ENCODE measurements at regions not wholly inside any gene's neighbourhood (a gene's known extent, or its start where the extent isn't known, plus 50 kb on each side); places are given as distances from the start of the nearest gene placed in this dataset.
"Not testable (repeated sequence)": the region's sequence is repeated elsewhere in the genome, so short reads cannot be mapped to it uniquely, and the experiment has no call there.

DNA sequence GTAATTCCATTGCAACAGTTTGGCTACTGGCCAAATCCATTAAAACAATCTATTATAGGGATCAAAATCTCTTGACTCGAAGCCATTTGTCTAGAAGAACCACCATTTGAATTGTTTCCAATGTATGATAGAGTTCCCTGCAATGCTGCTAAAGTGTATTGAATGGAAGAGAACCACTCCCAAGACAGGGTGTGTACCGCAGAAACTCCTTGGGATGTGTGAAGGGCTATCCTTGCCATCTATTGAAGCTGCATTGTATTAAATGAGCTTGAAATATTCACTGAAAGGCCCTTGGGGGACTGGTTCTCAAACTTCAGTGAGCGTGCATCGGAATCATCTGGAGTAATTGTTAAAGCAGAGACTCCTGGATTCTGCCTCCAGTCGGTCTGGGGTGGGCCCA is 260.4 kb upstream of the MEIS1 start:
- no peak for DNase-seq (ENCODE audit: low spot score)

DNA sequence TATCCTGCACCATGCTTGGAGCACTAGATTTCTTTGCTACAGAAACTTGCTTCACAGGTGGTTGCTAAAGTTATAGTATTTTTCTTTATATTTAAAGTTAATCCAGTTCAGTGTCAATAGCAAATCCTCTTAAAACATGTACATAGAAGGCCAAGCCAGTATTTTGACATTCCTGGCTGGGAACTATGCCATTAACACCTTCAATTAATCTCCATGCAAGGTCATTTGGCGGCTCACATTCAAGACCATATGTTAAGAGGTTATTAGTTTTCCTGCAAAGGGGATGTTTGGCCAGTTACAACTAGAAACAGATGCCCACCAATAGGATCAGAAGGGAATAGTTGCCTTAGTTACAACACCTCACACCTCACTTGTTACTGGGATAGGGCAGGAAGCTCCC is 261.3 kb upstream of the MEIS1 start:
- no peak for DNase-seq (ENCODE audit: low spot score)

DNA sequence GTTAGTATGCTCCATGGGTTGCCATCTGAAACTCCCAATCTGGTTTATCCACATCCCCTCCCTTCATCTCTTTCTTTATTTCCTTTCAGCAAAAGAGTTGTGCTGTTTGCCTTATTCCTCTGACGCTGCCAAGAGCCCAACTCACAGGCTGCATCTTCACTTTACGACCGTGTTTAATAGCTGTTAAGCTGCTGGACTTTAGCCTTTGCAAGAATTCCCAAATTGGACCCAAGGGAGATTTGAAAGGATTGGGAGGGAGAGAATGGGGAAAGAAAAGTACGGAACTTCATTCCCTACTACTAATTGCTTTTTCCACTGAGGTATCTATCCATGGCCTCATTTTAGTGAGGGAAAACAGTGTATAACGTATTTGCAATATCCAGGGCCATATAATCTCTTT is 263.4 kb upstream of the MEIS1 start:
- DNase-seq (ENCODE audit: low spot score), result no peak

DNA sequence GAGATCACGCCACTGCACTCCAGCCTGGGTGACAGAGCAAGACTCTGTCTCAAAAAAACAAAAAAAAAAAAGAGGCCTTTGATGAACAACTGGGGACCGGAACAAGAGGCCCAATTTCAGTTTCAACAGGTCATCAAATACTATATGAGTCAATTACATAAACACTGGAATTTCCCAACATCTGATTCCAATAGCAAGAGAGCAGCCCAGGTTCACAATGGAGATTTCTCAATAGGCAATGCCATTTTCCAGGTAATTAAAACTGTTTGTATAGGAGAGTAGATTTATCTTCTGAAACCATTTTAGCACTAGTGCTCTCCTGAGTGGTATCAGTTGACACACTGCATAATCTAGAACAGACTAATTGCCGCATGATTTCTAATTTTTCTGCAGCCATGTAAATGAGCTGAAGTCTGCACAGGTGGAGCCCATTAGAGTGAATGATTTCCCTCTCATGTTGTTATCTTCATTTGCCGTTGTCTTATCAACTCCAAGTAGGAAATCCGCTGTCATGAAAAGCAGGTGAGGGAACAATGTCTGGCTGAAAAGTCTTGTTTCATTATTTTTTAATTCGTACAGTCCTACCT is 264.1 kb upstream of the MEIS1 start:
- DNase-seq (ENCODE audit: low spot score), result no peak

DNA sequence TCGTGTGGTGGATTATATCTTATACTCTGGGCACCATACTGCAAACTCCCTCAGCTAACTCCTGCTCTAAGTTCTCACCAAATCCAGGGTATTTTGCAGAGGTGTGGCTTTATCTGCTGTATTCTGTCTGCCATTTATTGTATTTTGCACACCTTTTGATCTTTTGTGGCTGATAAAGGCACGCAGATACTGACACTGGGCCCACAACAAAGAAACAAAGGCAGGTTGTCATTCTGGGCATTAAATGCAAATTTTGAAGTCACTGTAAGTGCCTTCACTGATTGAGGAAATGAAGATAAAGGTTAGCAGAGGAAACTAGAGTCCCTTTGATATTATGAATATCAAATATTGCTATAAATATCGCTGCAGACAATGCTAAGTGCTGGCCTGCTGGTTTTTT is 265.8 kb upstream of the MEIS1 start:
- no peak for DNase-seq (ENCODE audit: low spot score)

DNA sequence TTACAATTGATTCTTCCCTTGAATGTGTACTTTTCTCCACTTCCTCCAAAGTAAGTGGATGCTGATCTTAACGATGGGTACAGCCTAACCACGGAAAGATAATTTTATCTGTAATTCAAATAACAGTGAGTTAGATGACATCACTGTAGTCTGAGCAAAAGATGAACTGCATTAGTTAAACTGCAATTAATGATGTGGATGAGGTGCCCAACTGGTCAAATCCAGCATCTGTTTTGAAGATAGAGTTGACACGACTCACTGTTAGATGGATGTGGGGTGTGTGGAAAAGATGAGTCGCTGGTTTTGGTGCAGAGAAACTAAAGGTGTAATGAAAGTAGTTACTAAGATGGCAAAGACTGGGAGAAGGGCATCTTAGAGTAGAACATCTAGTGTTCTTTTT is 270.5 kb upstream of the MEIS1 start:
- no peak for DNase-seq (ENCODE audit: low spot score)

DNA sequence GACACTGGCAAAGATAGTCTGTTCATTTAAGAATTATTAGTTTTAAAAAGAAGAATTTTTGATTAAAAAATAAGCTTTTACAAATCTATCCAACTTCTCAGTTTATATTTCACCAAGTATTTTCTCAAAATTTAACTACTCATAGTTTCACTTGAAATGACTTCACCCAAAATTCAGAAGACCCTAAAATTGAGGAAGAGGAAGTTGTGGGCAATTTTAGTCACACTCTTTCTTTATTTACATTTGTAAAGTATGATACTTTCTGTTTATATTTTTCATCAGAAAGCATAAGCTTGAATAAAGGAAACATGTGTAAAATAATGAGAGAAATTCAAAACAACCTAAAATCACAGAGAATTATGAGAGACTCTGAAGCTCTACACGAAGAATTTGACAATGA is 278.8 kb upstream of the MEIS1 start:
- DNase-seq (ENCODE audit: low spot score), result no peak

DNA sequence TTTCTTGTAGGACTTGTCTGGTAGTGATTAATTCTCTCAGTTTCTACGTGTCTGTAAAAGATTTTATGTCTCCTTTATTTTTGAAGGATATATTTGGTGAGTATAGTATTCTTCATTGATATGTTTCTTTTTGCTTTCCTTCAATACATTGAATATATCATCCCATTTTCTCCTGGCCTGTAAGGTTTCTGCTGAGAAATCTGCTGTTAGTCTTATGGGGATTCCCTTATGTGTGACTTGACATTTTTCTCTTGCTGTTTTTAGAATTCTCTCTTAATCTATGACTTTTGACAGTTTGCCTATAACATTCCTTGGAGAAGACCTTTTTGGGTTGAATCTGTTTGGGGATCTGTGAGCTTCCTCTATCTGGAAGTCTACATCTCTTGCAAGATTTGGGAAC is 281.0 kb upstream of the MEIS1 start:
- no peak for DNase-seq (ENCODE audit: low spot score)

DNA sequence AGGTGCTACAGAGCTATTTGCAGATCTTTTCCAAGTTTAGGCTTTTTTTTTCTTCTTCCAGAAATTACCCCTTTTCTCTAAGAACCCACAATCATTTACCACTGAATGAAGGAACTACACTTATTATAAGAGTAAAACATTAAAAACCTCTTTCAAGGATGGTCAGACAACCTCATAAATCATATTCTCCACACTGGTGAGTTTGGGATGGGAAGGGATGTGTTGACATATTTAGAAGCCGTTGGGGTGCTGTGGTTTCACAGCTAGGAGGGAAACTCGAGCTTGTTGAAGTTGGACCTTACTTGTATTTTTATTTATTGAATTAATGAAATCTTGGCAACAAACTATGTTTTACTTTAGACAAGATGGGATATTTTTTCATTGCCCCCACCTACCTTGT is 289.4 kb upstream of the MEIS1 start:
- DNase-seq (ENCODE audit: low spot score), result no peak

DNA sequence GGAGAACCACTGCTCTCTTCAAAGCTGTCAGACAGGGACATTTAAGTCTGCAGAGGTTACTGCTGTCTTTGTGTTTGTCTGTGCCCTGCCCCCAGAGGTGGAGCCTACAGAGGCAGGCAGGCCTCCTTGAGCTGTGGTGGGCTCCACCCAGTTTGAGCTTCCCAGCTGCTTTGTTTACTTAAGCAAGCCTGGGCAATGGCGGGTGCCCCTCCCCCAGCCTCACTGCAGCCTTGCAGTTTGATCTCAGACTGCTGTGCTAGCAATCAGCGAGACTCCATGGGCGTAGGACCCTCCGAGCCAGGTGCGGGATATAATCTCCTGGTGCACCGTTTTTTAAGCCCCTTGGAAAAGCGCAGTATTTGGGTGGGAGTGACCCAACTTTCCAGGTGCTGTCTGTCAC is 290.6 kb upstream of the MEIS1 start:
- not testable (repeated sequence) for DNase-seq (ENCODE audit: low spot score)

DNA sequence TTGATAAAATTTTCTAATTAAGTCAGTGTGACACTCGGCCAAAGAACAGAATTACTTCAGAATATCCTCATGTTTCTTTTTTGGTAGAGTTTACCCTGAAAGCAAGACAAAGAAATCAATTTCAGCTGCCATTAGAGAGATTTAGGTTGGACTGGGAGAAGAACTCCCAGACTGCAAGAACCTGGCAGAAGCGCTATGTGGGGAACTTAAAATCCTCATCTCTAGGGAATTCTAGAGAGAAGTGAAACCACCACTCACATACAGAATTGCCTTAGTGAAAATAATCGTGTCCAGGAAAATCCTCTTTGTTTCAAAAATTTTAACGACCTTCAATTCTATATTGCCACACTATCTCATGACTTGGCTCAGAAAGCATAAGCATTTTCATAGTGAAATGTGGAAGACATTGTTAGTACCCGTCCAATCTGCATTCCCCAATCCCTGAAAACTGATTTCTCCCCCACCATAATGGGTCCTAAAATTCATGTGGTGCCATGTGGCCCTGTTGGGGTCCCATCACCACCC is 297.3 kb upstream of the MEIS1 start:
- no peak for DNase-seq (ENCODE audit: low spot score)

DNA sequence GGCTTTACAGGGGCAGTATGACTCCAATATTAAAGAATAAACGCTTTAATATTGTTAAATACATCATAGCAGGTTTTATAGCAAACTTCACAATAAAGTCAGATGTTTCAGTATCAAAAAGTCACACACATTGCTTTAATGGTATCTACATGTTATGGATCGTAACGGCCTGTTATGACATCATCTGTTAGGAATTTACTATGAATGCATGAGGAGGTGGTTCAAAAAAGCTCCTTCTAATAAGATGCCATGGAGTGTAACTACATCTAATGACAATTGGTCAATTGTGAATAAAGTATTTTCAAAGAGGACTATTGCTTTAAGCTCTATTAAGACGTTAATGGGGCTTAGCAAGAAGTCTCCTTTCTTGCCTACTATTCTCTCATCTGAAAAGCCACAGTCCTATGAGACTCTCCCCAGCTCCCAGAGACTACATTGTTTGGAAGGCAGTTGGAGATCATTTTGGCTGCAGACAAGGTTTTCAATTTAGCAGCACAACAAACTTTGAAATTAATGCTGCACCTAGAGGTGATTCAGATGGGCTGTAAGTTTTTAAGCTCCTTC is 300.7 kb upstream of the MEIS1 start:
- no peak for DNase-seq (ENCODE audit: low spot score)

DNA sequence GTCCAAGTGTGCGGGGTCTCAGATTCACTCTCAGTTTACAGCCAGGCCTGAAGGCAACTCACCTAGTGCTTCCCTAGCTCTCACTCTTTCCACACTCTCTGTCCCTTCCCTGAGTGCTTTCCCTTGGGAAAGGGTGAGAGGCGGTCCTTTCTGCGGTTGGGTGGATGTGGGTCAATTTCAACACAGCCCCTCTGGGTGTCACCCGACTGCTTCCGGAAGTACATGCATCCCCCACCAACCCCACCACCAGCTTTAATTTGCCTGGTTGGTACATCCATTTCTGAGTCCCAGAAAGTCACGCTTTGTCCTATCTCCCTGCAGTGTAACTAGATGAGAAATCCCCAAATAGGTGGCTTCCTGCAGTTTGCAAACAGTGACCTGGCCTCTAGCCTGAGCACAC is 307.3 kb upstream of the MEIS1 start:
- no peak for DNase-seq (ENCODE audit: low spot score)

DNA sequence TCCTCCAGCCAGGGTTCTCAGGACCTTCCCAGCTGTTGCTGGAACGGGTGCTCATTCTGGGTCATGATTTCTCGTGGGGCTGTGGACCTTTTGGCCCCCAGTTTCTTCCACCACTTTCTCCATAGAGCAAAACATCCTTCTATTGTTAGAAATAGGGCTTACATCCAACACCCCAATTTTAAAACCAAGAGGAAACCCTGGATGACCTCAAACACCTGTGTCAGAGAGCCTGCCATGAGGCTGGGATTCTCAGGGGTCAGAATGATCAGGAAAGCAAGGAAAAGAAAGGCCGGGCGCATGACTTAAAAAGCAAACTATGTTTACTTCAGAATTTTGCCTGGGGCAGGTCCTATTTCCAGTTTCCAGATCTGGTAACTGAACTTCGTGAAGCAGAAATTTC is 307.9 kb upstream of the MEIS1 start:
- DNase-seq (ENCODE audit: low spot score), result no peak

DNA sequence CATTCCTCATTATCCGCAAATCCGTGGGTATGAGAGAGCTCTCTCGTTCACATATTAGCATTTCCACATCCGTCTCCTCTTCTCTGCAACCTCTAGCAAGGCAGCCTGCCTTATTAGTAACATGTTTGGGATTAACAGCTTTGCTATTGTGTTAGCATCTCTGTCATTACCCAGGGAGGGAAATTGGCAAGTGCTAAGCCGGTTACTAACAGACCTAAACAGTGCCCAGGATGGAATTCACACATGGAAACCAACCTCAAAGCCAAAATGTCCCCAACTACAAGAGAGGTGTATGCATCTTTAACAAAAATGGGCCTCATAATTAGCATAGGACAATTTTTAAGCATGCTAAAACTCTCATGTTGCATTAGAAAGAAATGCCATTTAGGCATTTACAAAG is 309.0 kb upstream of the MEIS1 start:
- no peak for DNase-seq (ENCODE audit: low spot score)

DNA sequence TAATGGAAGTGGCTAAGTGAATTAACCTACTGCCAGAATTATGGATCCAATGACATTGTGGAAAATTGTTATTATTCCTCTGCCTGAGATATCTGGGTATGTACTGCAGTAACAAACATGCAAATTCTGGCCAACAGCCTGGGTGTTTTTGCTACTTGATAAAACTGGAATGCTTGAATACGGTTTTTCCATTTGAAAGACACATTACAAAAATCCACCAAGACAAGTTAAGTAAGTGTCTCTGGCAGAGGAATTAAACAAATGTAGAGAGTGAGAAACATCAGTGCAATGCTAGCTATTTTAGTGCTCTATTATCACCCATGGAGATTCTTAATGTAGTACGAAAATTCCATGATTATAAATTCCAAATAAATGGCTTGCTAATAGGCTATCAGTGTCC is 312.4 kb upstream of the MEIS1 start:
- no peak for DNase-seq (ENCODE audit: low spot score)

DNA sequence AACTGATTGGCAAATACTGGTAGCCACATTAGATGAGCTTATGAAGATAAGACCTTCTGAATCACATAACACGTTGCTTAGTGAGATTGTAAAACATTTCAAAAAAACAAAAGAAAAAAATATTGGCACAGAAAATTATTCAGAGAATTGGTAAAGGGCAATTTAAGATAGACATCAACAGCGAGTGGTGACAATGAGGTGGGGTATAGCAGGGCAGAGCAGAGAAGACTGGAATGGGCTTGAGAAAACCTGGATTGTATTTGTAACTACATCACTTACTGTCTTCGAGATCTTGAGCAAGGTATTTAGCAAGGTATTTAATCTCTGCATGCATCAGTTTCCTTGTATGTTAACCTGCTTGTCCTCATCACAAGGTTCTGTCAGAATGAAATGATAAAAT is 313.0 kb upstream of the MEIS1 start:
- no peak for DNase-seq (ENCODE audit: low spot score)

DNA sequence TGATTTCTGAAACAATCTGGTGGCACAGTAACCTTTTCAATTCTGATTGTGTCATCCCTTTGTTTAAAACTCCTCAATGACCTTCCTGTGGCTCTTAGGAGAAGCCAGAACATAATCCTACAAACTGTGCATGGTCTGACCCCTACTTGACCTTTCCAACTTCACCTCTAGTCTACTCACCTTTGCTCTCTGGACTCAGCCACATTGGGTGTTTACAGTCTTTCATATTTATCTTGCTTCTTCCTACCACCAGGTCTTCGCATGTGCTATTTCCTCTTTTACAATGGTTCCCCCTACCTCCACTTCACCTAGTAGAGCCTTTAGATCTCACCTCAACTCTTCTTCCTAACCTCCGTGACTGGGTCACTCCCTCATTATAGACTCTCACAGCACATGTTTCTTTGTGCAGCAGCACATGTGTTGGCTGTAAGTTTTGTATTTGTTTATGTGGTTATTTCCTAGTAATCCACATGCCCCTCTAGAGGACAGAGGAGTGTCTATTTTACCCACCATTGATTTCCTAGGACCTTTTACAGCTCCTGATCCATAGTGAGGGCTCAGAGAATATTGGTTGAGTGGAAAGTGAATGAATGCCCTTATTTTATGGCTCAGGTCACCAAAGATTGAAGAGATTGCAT is 320.8 kb upstream of the MEIS1 start:
- no peak for DNase-seq (ENCODE audit: low spot score)

DNA sequence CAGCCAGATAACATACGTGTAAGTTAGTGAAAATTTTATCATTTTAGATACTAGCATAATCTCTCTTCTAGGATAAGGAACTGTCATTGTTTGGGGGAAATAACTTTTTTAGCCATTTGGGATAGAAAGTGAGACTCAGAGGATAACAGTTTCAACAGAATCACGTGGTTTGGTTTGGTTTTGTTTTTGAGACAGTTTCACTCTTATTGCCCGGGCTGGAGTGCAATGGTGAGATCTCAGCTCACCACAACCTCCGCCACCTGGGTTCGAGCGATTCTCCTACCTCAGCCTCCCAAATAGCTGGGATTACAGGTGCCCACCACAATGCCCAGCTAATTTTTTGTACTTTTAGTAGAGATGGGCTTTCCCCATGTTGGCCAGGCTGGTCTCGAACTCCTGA is 323.2 kb upstream of the MEIS1 start:
- no peak for DNase-seq (ENCODE audit: low spot score)

DNA sequence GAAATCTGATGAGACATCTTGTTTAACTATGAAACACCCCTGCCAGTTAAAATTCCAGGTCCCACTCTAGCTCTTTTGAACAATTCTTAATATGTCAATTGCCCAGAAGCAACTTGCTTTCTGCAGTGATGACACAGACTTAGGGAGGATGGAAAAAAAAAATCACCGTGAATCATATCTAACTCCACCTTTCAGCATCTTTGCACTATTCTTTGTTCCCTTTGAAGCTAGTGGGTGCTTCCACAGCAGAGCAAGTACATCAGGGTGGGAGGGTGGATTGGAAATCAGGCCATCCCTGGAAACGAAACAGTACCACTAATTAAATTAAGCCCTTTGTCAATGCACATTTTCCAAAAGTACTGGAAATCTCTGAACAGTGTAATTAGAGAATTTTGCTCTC is 324.3 kb upstream of the MEIS1 start:
- no peak for DNase-seq (ENCODE audit: low spot score)

DNA sequence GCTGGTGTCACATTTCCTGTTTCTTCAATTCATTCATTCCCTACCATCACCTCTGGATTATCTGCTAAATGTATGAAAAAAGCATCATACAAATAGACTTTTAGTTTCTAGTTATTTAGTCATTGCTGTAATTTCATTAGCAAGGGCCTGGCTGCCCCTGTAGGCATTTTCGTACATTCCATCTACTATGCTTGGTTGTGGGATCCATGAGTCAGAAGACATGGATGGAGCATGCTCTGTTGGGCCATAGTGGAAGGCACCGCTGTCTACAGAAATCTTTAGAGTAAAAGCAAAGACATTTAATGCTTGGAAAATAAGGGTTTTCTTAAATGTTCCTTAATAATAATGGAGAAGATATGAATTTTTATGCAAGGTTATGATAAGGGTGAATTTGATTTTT is 324.8 kb upstream of the MEIS1 start:
- DNase-seq (ENCODE audit: low spot score), result no peak

DNA sequence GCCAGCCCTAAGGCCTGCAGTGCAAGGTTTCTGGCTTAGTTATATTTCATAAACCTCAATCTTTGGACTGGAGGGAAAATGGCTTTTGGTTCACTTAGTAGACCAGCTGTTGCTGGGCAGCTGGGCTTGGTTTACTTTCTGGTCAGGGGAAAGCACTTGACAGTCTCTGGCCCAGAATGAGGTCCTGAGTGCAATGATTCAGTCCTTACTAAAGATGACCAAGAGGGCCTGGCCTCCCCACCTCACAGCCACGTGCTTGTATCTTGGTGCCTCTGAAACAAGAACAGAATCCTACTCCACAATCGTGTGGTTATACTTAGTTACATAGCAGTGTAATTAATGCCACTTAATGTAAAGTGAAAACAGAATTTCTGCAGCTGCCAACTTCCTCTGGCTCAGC is 325.5 kb upstream of the MEIS1 start:
- no peak for DNase-seq (ENCODE audit: low spot score)

DNA sequence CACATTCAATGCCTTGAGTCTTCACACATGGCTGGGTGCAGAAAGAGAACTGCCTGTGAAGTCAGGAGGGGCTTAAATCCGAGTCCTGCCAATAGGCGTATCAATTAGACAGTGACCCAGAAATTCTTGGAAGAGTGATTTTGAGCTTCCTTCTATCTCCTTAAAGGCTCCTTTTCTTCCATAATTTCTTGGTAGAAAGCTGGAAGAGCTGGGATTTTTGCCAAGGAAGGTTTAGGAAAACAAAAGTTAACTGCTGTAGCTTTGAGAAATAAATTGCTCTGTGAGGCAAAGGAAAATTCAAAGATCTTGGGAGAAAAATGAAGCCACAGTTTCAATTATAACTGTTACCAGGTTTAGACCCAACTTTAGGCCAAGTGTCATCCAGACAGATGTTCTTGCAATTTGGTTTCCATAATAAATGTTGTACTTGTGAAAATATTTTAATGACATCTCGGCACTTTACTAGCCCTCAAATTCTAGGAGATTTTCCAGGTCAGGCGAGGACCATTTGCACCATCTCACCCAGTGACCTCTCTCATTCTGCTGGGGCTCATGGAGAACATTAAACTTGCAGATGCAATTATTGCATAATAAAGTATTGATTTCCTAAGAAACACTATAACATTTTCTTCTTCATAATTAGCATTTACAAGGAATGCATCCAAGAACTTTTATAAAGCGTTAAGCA is 329.7 kb upstream of the MEIS1 start:
- no peak for DNase-seq (ENCODE audit: low spot score)

Data from GM03348 (cell line).